Stimulated activated CD4-positive, alpha-beta T cell treated with anti-CD3 and anti-CD28 coated beads, Interleukin-1b, Interleukin-23, amount 100 ng/mL, for 24 hours (primary cell): ENCODE measurements at regions not wholly inside any gene's neighbourhood (a gene's known extent, or its start where the extent isn't known, plus 50 kb on each side); places are given as distances from the start of the nearest gene placed in this dataset.
A peak's percentile ranks its signal among the peaks of the same experiment; 100 is the strongest.
"Not testable (repeated sequence)": the region's sequence is repeated elsewhere in the genome, so short reads cannot be mapped to it uniquely, and the experiment has no call there.

Source experiments
- DNase-seq, 4 experiments: peaks; one replicate each; pipeline ENCODE4 v3.0.0-alpha.2; 2020; ENCODE audit warnings: low read depth in 4 of 4, low spot score in 1 of 4

DNA sequence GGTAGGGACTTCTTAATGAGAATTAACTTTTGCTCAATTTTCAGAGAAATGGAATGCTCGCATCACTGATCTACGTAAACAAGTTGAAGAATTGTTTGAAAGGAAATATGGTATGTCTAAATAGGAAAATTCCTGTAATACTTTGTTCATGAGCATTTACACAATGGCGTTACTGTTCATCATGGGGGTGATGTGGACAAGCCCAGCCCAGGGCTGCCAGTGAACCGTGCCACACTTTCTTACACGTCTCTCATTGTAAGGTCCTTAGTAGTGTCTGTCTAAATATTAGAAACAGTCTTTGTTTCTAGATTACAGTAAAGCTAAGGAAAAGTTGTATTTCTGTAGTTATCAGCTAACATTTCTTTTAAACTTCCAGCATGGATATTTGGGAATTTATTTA, 91.0 kb upstream of the SPDYE9 start:
- DNase-seq = not testable (repeated sequence)

- not testable (repeated sequence) for DNase-seq
Observed at GRCh38 chr7:73175322-73175721, 89.5 kb upstream of the SPDYE9 start.

GRCh38 chr7:73170902-73171301, 85.1 kb upstream of the SPDYE9 start:
- not testable (repeated sequence) for DNase-seq

GRCh38 chr7:73170415-73170814, 84.6 kb upstream of the SPDYE9 start:
- not testable (repeated sequence) for DNase-seq

DNA sequence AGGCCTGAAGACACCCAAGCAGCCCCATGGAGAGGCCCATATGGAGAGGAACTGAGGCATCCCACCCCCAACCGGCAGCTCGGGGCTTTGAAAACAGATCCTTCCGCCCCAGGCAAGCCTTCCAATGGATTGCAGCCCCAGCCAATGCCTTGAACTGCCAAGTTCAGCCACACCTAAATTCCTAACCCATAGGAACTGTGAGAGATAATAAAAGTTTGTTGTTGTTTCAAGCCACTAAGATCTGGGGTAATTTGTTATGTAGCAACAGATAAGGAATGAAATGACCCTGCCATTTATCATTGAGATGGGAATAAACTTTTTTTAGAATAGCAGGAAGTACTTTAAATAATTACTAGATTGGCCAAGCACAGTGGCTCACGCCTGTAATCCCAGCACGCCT, 80.3 kb upstream of the SPDYE9 start:
- not testable (repeated sequence) for DNase-seq

GRCh38 chr7:73162680-73163079, 76.8 kb upstream of the SPDYE9 start:
- DNase-seq = not testable (repeated sequence)

- DNase-seq = not testable (repeated sequence)
Observed at GRCh38 chr7:73161727-73162126, 75.9 kb upstream of the SPDYE9 start.

DNA sequence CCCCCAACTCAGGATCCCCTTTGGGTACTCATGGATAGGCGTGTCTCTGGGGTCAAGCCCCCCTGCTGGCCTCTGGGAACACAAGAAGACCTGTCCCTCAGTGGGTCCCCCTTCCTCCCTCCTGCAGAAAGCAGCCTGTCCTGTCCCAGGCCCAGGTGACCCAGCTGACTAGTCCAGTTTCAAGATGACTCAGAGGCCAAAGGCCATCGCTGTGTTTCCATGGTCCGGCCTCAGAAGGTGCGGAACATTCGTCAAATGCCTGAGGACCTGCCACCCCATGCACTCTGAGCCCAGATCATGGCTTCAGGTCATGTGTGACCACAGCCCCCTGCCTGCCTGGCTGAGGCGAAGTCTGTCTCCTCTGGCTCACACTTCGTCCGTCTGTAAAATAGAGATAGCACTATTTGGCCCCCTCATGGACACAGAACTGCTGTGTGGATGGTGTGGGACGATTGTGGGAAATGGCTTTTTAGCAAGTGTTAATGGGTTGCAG, 71.4 kb upstream of the SPDYE9 start:
- DNase-seq = not testable (repeated sequence)

- DNase-seq = not testable (repeated sequence)
Observed at GRCh38 chr7:73156510-73157168, 70.8 kb upstream of the SPDYE9 start.

GRCh38 chr7:73154586-73155038, 68.8 kb upstream of the SPDYE9 start:
- DNase-seq = peak; percentile 33 to 69 (median 56)

GRCh38 chr7:73153921-73154585, 68.2 kb upstream of the SPDYE9 start:
- DNase-seq = not testable (repeated sequence)

DNA sequence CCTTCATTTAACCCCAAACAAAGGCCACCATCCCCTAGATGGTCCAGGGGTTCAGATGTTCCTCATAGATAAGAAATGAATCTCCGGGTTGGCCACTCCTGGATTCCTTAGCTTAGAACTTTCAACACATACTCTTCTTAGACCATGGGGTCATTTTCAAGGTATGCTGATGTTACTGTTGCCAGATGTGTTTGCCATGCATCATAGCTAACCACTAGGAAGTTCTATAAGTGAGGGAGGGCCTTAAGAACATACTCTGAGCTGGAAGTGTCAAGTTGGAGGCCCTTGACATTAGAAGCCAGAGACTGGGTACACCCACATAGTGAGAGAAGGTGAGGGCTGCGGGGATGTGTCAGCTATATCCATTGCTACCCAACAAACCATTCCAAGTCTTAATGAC, 62.7 kb upstream of the SPDYE9 start:
- not testable (repeated sequence) for DNase-seq

- DNase-seq = not testable (repeated sequence)
Observed at GRCh38 chr7:73147681-73148080, 61.8 kb upstream of the SPDYE9 start.

GRCh38 chr7:73143993-73144392, 58.2 kb upstream of the SPDYE9 start:
- DNase-seq = not testable (repeated sequence)

GRCh38 chr7:73137922-73138321, 52.1 kb upstream of the SPDYE9 start:
- not testable (repeated sequence) for DNase-seq
